Hematopoietic multipotent progenitor cell (in vitro differentiated cells): ENCODE measurements at regions not wholly inside any gene's neighbourhood (a gene's known extent, or its start where the extent isn't known, plus 50 kb on each side); places are given as distances from the start of the nearest gene placed in this dataset.
A peak's percentile ranks its signal among the peaks of the same experiment; 100 is the strongest.
"Not testable (repeated sequence)": the region's sequence is repeated elsewhere in the genome, so short reads cannot be mapped to it uniquely, and the experiment has no call there.

Experiments used
- DNase-seq, 3 donors: peaks; one replicate each; pipeline ENCODE4 v3.0.0-alpha.2; 2011 to 2015; ENCODE audit warnings: low read depth in 2 of 3, low spot score in 2 of 3

DNA sequence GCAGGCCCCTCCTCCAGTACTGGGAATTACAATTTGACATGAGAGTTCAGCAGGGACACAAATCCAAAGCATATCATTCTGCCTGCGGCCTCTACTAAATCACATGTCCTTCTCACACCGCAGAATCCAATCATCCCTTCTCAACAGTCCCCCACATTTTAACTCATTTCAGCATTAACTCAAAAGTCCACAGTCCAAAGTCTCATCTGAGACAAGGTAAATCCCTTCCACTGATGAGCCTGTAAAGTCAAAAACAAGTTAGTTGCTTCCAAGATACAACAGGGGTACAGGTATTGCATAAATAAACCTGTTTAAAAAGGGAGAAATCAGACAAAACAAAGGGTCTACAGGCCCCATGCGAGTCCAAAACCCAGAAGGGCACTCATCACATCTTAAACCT is 64.0 kb downstream of the EBNA1BP2 start:
- no peak for DNase-seq

DNA sequence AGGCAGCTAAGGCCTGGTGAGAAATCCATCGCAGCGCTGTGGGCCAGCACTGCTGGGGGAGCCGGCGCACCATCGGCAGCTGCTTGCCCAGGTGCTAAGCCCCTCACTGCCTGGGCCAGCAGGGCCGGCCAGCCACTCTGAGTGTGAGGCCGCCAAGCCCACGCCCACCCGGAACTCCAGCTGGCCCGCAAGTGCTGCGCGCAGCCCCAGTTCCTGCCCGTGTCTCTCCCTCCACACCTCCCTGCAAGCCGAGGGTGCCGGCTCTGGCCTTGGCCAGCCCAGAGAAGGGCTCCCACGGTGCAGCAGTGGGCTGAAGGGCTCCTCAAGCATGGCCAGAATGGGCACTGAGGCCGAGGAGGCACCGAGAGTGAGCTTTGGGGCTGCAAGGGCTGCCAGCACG is 64.4 kb downstream of the EBNA1BP2 start:
- no peak for DNase-seq

- DNase-seq: no peak
Observed at GRCh38 chr1:43104027-43104763, 67.9 kb downstream of the EBNA1BP2 start.

GRCh38 chr1:43101061-43101460 is 71.0 kb downstream of the EBNA1BP2 start:
- no peak for DNase-seq

DNA sequence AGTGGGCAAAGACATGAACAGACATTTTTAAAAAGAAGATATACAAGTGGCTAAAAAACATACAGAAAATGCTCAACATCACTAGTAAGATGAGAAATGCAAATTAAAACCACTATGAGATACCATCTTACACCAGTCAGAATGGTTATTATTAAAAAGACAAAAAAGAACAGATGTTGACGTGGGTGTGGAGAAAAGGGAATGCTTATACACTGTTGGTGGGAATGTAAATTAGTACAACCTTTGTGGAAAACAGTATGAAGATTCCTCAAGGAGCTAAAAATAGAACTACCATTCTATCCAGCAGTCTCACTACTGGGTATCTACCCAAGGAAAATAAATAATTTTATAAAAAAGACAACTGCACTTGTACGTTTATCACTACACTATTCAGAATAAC is 73.9 kb downstream of the EBNA1BP2 start:
- DNase-seq: no peak

GRCh38 chr1:43096528-43096927 is 75.6 kb downstream of the EBNA1BP2 start:
- DNase-seq: not testable (repeated sequence)

GRCh38 chr1:43090812-43091211 is 81.3 kb downstream of the EBNA1BP2 start:
- not testable (repeated sequence) for DNase-seq

DNA sequence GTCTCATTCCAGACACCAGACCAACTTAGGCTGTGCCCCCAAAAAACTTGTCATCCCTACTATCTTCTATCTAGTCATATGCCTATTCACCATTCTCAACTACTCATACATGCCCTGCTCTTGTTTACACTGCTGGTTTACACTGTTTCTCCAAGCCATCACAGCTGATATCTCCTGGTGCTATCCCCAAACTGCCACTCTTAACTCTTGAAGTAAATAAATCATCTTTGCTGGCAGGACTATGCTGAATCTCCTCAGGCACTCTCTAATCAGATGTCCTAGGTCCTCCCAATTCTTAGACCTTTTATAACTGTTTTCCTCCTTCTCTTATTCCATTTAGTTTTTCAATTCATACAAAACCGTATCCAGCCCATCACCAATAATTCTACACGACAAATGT is 81.9 kb downstream of the EBNA1BP2 start:
- not testable (repeated sequence) for DNase-seq

GRCh38 chr1:43083375-43083891 is 88.7 kb downstream of the EBNA1BP2 start:
- DNase-seq: no peak

- no peak for DNase-seq
Observed at GRCh38 chr1:43082740-43083139, 89.3 kb downstream of the EBNA1BP2 start.

GRCh38 chr1:43077273-43077672 is 94.8 kb downstream of the EBNA1BP2 start:
- no peak for DNase-seq

- no peak for DNase-seq
Observed at GRCh38 chr1:43074709-43075108, 97.4 kb downstream of the EBNA1BP2 start.

DNA sequence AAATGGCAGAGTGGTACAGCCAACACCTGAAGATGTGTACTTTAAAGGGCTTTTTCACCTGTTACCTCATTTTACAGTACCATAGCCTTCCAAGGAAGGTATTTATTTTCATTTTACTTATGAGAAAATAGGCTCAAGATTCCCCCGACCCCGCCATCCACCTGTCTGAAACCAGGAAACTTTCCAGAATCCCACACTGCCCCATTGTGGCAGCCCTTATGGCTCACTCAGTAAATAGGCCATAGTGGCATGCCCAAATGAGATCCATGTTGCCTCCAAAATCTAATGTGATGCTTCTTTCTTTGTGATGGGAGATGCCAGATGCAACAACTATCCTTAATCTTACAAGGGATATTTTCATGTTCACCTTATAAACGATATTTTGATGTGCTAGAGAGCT is 97.8 kb downstream of the EBNA1BP2 start:
- no peak for DNase-seq

GRCh38 chr1:43073490-43074230 is 98.4 kb downstream of the EBNA1BP2 start:
- peak; percentile 65 to 84 (median 67) for DNase-seq

GRCh38 chr1:43072314-43072713 is 99.8 kb downstream of the EBNA1BP2 start:
- no peak for DNase-seq

DNA sequence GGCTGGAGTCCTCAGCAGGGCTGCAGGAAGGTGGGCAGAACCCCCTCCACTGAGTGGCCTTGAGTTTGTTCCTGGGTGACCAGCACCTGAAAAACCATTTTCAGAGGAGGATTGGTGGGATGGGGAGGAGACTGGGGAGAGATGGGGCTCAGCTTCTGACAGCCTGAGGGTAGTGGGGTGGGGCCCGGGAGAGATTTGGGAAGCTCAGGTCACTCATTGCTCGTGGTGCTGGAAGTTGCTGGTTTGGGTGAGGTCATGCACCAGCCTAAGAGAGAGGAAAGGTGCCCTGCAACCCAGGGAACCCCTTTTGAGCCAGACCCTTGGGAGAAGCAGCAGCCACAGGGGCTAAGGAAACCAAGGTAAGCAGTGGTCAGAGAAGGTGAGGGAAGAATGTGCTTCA is 100.8 kb downstream of the EBNA1BP2 start:
- no peak for DNase-seq

DNA sequence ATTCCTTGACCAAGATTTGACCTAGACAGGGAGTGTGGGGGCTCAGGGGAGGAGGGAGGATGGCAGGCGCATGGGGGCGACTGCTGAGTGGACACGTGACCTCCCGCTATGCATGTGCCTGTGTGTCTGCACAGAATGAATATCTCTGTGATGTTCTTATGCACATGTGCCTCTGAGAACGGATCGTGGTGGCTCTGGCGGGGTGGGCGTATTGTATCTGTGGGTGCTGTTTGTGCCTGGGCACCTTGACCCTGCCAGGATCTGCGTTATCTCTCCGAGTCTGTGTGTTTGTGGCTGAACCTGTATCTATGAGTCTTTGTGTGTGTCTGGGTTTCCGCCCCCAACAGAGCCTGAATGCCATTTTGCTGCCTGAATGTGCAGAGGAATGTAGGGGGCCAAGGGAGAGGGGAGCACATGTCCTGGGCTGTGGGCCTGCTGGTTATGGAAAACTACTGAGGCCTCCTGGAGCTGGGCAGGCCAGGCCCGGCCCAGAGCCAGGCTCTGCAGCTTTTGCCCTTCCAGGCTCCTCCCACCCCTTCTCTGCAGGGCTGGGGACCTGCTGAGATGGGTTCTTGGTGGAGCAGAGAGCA is 102.5 kb downstream of the EBNA1BP2 start:
- DNase-seq: peak in 1 of 3 donors; percentile 3

DNA sequence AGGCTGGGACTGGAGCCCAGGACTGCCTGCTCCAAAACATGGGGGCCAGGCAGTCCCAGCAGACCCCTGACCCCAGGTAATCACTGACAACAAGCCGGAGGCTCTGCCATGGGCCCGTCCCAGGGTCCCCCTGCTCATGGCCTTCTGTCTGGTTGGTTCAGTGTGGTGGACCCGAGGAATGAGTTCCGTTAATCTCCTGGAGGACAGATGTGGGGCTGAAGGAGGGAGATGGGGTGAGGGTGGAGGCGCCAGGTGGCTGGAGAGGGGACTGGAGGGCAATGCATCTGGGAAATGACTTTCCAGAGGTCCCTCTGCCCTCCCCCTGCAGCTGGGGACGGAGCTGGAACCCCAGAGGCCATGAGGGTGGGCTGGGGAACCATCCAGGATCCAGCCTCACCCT is 103.2 kb downstream of the EBNA1BP2 start:
- no peak for DNase-seq

- DNase-seq: peak in 2 of 3 donors; percentile 30 to 59
Observed at GRCh38 chr1:43067977-43068751, 103.9 kb downstream of the EBNA1BP2 start.

DNA sequence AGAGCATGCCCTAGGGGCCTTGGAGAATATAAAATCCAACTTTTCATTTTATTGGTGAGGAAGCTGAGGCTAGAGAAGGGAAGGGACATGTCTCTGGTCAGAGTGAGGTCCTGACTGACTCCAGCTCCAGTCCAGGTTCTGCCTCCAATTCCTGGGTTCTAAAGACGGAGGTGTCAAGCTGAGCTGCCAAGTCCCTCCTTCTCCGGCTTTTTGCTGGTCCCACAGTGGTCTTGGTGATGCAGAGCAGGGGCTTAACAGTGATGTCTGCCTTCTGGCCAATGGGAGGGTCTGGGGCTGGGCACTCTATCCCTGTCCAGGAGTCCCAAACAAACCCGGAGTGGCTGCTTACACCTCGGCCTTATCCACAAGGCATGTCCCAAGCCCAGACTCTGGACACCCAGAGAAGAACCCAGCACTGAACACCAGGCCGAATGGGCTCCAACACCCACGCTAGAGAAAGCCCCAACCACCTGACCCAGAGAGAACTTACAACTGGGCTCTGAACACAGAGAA is 104.8 kb downstream of the EBNA1BP2 start:
- no peak for DNase-seq

DNA sequence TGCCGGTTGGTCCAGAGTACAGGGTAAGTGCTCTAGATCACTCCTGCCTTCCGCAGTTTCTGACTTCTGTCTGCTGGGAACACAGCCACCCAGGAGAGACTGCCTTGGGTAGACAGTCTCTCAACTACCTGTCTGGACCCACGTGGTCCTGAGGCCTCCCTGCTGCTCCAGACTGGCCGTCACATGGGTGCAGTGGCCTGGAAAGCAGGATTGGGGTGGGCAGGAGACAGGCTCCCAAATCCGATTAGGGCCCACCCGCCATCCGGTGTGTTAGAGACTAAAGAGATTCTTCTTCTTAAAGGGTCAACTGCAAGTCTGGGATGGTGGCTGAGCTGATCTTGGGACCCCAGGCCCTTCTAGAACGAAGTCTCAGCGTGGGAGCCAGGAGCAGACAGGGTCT is 105.5 kb downstream of the EBNA1BP2 start:
- no peak for DNase-seq
